Ectodermal cell (in vitro differentiated cells): ENCODE measurements at regions not wholly inside any gene's neighbourhood (a gene's known extent, or its start where the extent isn't known, plus 50 kb on each side); places are given as distances from the start of the nearest gene placed in this dataset.

Source experiments
- H3K27ac ChIP-seq: 2 replicates; pipeline ENCODE4 v1.7.0; 2013; ENCODE audit warnings: mild to moderate bottlenecking, low read depth, low read length; ENCODE audit not compliant: insufficient read depth, poor library complexity, severe bottlenecking
- H3K27me3 ChIP-seq: 2 replicates; pipeline ENCODE4 v1.7.0; 2013; ENCODE audit warnings: mild to moderate bottlenecking, low read length; ENCODE audit not compliant: insufficient read depth, control insufficient read depth, poor library complexity, severe bottlenecking
- H3K36me3 ChIP-seq: one replicate; pipeline ENCODE4 v1.7.0; 2013; ENCODE audit warnings: low read length; ENCODE audit not compliant: control insufficient read depth, insufficient read depth
- H3K4me1 ChIP-seq: one replicate; pipeline ENCODE4 v1.7.0; 2013; ENCODE audit warnings: low read length; ENCODE audit not compliant: control insufficient read depth, insufficient read depth
- H3K4me3 ChIP-seq: 2 replicates; pipeline ENCODE4 v1.7.0; 2013; ENCODE audit warnings: low read depth, low read length, control low read depth; ENCODE audit not compliant: insufficient read depth
- H3K9me3 ChIP-seq: 2 replicates; pipeline ENCODE4 v1.7.0; 2013; ENCODE audit warnings: mild to moderate bottlenecking, low read length, moderate library complexity; ENCODE audit not compliant: control insufficient read depth
- WGBS, 2 experiments: methylation state at CpG; one replicate each; pipeline ENCODE4 v1.1.7; 2013; ENCODE audit warnings: missing lambda C conversion rate in 2 of 2; 5-methylcytosine and 5-hydroxymethylcytosine counted together

- Histone ChIP-seq H3K36me3 (no peaks in the 10 kb centered on the region), H3K9me3 (no peaks in the 10 kb centered on the region), H3K4me1 (no peaks in the 10 kb centered on the region), H3K27me3 (no peaks in the 10 kb centered on the region), H3K4me3 (no peak overlapping the region), H3K27ac (no peak overlapping the region)
- WGBS, 2 experiments, result 78 to 91% methylated on average over 2 of the region's 2 CpGs
These were observed 60.5 kb upstream of the FOXD3 start for GRCh38 chr1:63261736-63262458.

- no peak overlapping the region for H3K4me3 ChIP-seq
- no peaks in the 10 kb centered on the region for H3K36me3 ChIP-seq
- no peaks in the 10 kb centered on the region for H3K4me1 ChIP-seq
- no peaks in the 10 kb centered on the region for H3K9me3 ChIP-seq
- no peak overlapping the region for H3K27ac ChIP-seq
- 90 to 96% methylated on average over 3 of the region's 3 CpGs for WGBS, 2 experiments
- H3K27me3 ChIP-seq, result no peaks in the 10 kb centered on the region
These were observed 60.0 kb upstream of the FOXD3 start for GRCh38 chr1:63262459-63262770.

DNA sequence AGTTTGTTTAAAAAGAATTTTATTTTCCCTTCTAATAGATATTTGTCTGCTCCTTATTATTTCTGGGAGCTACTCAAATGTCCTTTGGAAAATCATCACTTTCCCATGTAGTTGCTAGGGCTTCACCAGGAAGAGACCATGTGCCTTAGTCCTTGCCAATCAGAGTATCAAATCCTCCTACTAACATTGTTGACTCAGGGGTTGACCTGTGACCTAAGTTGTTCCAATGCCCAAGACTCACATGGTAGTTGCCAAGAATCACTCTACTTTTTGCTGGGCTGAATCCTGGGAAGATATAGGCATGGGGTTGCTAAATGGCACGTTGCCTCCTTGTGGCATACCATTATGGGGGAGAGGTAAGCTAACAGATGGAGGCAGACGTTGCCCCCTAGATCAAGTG is 58.2 kb upstream of the FOXD3 start:
- Histone ChIP-seq H3K27me3 (no peaks in the 10 kb centered on the region), H3K9me3 (no peaks in the 10 kb centered on the region), H3K4me1 (no peaks in the 10 kb centered on the region), H3K4me3 (no peak overlapping the region), H3K36me3 (no peaks in the 10 kb centered on the region), H3K27ac (no peak overlapping the region)
- 73 to 75% methylated on average over 2 of the region's 2 CpGs for WGBS, 2 experiments

DNA sequence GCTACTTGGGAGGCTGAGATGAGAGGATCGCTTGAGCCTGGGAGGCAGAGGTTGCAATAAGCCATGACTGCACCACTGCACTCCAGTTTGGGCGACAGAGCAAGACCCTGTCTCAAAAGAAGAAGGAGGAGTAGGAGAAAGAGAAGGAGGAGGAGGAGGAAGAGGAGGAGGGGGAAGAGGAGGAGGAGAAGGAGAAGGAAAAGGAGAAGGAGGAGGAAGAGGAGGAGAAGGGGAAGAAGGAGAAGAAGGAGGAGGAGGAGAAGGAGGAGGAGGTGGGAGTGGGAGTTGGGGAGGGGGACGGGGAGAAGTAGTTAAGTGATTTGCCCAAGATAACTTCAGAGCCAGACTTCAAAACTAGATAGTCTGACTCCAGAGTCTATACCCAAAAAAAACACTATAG is 55.5 kb upstream of the FOXD3 start:
- H3K4me3 ChIP-seq, result no peak overlapping the region
- 84 to 90% methylated on average over 3 of the region's 3 CpGs for WGBS, 2 experiments
- H3K36me3 ChIP-seq, result no peaks in the 10 kb centered on the region
- H3K27me3 ChIP-seq, result no peaks in the 10 kb centered on the region
- H3K27ac ChIP-seq, result no peak overlapping the region
- no peaks in the 10 kb centered on the region for H3K4me1 ChIP-seq
- no peaks in the 10 kb centered on the region for H3K9me3 ChIP-seq

DNA sequence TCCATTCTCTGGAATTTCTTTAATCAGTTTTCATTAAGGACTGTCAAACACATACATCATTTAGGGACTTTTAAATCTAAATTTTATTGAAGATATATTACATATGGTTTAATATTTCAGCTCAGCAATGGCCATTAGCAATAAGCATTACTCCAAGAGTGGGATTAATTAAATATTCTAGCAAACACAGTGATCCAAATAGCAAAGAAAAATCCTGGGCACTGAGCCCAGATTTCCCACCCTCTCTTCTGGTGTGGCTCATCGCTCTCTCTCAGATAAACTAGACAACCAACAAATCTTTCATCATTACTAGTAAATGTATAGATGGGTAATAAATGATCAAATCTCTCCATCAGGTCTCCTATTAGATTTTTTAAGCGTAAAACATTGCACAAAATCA is 53.5 kb upstream of the FOXD3 start:
- 81% methylated on average over 2 of the region's 2 CpGs; no CpG with 5 or more reads in 1 of the 2 experiments for WGBS, 2 experiments
- H3K36me3 ChIP-seq, result no peaks in the 10 kb centered on the region

DNA sequence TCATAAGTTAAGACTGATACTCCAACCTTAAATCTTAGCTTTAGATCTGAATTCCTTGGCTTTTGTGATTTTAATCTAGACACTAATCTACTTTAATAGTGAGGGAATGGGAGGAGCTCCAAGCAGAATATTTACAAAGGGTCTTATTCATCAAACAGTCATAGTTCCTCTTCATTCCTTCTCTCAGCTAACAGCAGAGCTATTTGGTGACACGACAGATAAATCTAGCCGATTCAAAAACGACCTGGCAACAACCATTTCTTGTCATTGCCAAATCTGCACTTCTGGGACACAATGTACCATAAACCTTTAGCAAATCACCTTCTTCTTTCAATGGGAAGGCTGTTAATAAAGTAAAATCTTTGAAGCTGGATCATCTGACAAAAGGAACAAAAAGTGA is 52.8 kb upstream of the FOXD3 start:
- H3K4me1 ChIP-seq, result no peaks in the 10 kb centered on the region
- no peaks in the 10 kb centered on the region for H3K9me3 ChIP-seq
- 79 to 85% methylated on average over 3 of the region's 3 CpGs for WGBS, 2 experiments
- H3K27me3 ChIP-seq, result no peaks in the 10 kb centered on the region
- H3K36me3 ChIP-seq, result no peaks in the 10 kb centered on the region
- H3K4me3 ChIP-seq, result no peak overlapping the region
- H3K27ac ChIP-seq, result no peak overlapping the region

More for the DNA sequence above, 53.5 kb upstream of the FOXD3 start:
- H3K27me3 ChIP-seq, result no peaks in the 10 kb centered on the region
- no peak overlapping the region for H3K4me3 ChIP-seq
- H3K27ac ChIP-seq, result no peak overlapping the region
- H3K4me1 ChIP-seq, result no peaks in the 10 kb centered on the region
- no peaks in the 10 kb centered on the region for H3K9me3 ChIP-seq
